ENCODE measurements at regions not wholly inside any gene's neighbourhood (a gene's known extent, or its start where the extent isn't known, plus 50 kb on each side); places are given as distances from the start of the nearest gene placed in this dataset. TPM values are rescaled to one million over a fixed set of nuclear protein-coding genes. Genes with fewer than 3 reads are reported as not detected.

- Histone ChIP-seq H3K27me3 (ENCODE audit: insufficient read depth, poor library complexity, severe bottlenecking) (no peaks in the 10 kb centered on the region), H3K27ac (replicated peaks) (no peak overlapping the region), H3K4me3 (replicated peaks; ENCODE audit: insufficient read depth, low read length) (no peak overlapping the region)
- TF ChIP-seq POLR2AphosphoS5 (IDR thresholded peaks at IDR 0.05; ENCODE audit: low read depth) (no peak), SPI1 (IDR thresholded peaks at IDR 0.05; ENCODE audit: borderline replicate concordance, low read depth) (no peak), GABPA (IDR thresholded peaks at IDR 0.05; ENCODE audit: low read depth) (no peak)
- TF ChIP-seq, protein P1, sequence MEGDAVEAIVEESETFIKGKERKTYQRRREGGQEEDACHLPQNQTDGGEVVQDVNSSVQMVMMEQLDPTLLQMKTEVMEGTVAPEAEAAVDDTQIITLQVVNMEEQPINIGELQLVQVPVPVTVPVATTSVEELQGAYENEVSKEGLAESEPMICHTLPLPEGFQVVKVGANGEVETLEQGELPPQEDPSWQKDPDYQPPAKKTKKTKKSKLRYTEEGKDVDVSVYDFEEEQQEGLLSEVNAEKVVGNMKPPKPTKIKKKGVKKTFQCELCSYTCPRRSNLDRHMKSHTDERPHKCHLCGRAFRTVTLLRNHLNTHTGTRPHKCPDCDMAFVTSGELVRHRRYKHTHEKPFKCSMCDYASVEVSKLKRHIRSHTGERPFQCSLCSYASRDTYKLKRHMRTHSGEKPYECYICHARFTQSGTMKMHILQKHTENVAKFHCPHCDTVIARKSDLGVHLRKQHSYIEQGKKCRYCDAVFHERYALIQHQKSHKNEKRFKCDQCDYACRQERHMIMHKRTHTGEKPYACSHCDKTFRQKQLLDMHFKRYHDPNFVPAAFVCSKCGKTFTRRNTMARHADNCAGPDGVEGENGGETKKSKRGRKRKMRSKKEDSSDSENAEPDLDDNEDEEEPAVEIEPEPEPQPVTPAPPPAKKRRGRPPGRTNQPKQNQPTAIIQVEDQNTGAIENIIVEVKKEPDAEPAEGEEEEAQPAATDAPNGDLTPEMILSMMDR (IDR thresholded peaks at IDR 0.05; ENCODE audit: insufficient read depth, low read length): no peak
- TF ChIP-seq, protein P2, sequence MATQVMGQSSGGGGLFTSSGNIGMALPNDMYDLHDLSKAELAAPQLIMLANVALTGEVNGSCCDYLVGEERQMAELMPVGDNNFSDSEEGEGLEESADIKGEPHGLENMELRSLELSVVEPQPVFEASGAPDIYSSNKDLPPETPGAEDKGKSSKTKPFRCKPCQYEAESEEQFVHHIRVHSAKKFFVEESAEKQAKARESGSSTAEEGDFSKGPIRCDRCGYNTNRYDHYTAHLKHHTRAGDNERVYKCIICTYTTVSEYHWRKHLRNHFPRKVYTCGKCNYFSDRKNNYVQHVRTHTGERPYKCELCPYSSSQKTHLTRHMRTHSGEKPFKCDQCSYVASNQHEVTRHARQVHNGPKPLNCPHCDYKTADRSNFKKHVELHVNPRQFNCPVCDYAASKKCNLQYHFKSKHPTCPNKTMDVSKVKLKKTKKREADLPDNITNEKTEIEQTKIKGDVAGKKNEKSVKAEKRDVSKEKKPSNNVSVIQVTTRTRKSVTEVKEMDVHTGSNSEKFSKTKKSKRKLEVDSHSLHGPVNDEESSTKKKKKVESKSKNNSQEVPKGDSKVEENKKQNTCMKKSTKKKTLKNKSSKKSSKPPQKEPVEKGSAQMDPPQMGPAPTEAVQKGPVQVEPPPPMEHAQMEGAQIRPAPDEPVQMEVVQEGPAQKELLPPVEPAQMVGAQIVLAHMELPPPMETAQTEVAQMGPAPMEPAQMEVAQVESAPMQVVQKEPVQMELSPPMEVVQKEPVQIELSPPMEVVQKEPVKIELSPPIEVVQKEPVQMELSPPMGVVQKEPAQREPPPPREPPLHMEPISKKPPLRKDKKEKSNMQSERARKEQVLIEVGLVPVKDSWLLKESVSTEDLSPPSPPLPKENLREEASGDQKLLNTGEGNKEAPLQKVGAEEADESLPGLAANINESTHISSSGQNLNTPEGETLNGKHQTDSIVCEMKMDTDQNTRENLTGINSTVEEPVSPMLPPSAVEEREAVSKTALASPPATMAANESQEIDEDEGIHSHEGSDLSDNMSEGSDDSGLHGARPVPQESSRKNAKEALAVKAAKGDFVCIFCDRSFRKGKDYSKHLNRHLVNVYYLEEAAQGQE (IDR thresholded peaks at IDR 0.05; ENCODE audit: insufficient replicate concordance, low read depth): no peak
- DNase-seq (ENCODE audit: low read depth in 1 of 2, low spot score in 1 of 2): no peak
Measured at GRCh38 chr10:3836222-3836820, 51.3 kb upstream of the KLF6 start.

DNA sequence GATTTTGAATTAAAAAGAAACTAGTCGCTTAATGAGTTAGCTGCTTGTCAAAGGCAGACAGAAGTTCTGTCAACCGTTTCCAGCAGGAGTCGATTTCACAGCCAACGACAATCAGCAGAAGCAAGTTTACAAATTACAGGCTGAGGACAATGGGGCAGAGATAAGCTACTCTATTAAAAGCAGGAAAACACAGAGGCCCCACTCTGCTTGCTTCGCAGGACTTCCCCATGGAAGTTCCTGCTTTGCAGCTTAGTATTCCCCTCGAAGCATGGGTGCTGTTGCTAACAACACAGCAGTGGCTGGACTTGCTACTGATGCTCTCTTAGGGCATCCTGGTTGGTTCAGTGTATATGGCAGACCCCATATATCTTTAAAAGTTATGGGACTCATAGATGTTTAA is 50.8 kb upstream of the KLF6 start:
- Histone ChIP-seq H3K27me3 (ENCODE audit: insufficient read depth, poor library complexity, severe bottlenecking) (no peaks in the 10 kb centered on the region), H3K27ac (replicated peaks) (no peak overlapping the region), H3K4me3 (replicated peaks; ENCODE audit: insufficient read depth, low read length) (no peak overlapping the region)
- TF ChIP-seq, protein P1 (IDR thresholded peaks at IDR 0.05; ENCODE audit: insufficient read depth, low read length): no peak
- TF ChIP-seq, protein P2 (IDR thresholded peaks at IDR 0.05; ENCODE audit: insufficient replicate concordance, low read depth): no peak
- no peak for TF ChIP-seq POLR2AphosphoS5 (IDR thresholded peaks at IDR 0.05; ENCODE audit: low read depth)
- TF ChIP-seq SPI1 (IDR thresholded peaks at IDR 0.05; ENCODE audit: borderline replicate concordance, low read depth): no peak
- no peak for TF ChIP-seq GABPA (IDR thresholded peaks at IDR 0.05; ENCODE audit: low read depth)
- DNase-seq (ENCODE audit: low read depth in 1 of 2, low spot score in 1 of 2): peak in 1 of 2 experiments; percentile 1

GRCh38 chr10:3834947-3835346 is 49.9 kb upstream of the KLF6 start:
- DNase-seq (ENCODE audit: low read depth in 1 of 2, low spot score in 1 of 2): no peak
- Histone ChIP-seq H3K27ac (replicated peaks) (no peak overlapping the region), H3K27me3 (ENCODE audit: insufficient read depth, poor library complexity, severe bottlenecking) (no peaks in the 10 kb centered on the region), H3K4me3 (replicated peaks; ENCODE audit: insufficient read depth, low read length) (no peak overlapping the region)
- TF ChIP-seq, protein P1 (IDR thresholded peaks at IDR 0.05; ENCODE audit: insufficient read depth, low read length): no peak

Small RNA genes lying in the stretch of these regions (microRNA-seq; reads per million reads assigned to microRNA genes)
- gene MIR6078: not detected
